NB4 (cell line): ENCODE measurements at regions not wholly inside any gene's neighbourhood (a gene's known extent, or its start where the extent isn't known, plus 50 kb on each side); places are given as distances from the start of the nearest gene placed in this dataset.

ENCODE experiments used
- DNase-seq: peaks from one replicate; pipeline ENCODE4 v3.0.0; 2010; ENCODE audit warnings: low read depth
- H3K4me3 ChIP-seq: one replicate; pipeline ENCODE4 v1.5.1; 2011; ENCODE audit warnings: mild to moderate bottlenecking, low read depth, low read length, moderate library complexity
- MYC ChIP-seq: IDR thresholded peaks from 2 replicates; pipeline ENCODE4 v1.6.1; 2011; ENCODE audit warnings: low read depth, low read length
- POLR2A ChIP-seq: IDR thresholded peaks from 2 replicates; pipeline ENCODE4 v1.6.1; 2011; ENCODE audit warnings: mild to moderate bottlenecking; ENCODE audit not compliant: insufficient read length; ENCODE audit errors: extremely low read depth
- TF ChIP-seq, protein P1 (sequence below): IDR thresholded peaks from one replicate; pipeline ENCODE4 v1.5.1; 2012; ENCODE audit warnings: low read depth, low read length
- TF ChIP-seq, protein P2 (sequence below): IDR thresholded peaks from 2 replicates; pipeline ENCODE4 v1.6.1; 2011; ENCODE audit warnings: low read depth, low read length

GRCh38 chr1:11338284-11338924 lies 65.4 kb downstream of the UBIAD1 start:
- TF ChIP-seq, protein P1, sequence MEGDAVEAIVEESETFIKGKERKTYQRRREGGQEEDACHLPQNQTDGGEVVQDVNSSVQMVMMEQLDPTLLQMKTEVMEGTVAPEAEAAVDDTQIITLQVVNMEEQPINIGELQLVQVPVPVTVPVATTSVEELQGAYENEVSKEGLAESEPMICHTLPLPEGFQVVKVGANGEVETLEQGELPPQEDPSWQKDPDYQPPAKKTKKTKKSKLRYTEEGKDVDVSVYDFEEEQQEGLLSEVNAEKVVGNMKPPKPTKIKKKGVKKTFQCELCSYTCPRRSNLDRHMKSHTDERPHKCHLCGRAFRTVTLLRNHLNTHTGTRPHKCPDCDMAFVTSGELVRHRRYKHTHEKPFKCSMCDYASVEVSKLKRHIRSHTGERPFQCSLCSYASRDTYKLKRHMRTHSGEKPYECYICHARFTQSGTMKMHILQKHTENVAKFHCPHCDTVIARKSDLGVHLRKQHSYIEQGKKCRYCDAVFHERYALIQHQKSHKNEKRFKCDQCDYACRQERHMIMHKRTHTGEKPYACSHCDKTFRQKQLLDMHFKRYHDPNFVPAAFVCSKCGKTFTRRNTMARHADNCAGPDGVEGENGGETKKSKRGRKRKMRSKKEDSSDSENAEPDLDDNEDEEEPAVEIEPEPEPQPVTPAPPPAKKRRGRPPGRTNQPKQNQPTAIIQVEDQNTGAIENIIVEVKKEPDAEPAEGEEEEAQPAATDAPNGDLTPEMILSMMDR, result no peak
- TF ChIP-seq POLR2A (no peak), MYC (no peak)
- TF ChIP-seq, protein P2, sequence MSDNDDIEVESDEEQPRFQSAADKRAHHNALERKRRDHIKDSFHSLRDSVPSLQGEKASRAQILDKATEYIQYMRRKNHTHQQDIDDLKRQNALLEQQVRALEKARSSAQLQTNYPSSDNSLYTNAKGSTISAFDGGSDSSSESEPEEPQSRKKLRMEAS, result no peak
- no peak overlapping the region for H3K4me3 ChIP-seq
- no peak for DNase-seq

GRCh38 chr1:11339346-11340232 lies 66.6 kb downstream of the UBIAD1 start:
- H3K4me3 ChIP-seq, result no peak overlapping the region
- TF ChIP-seq, protein P1, result no peak
- no peak for TF ChIP-seq MYC
- no peak for TF ChIP-seq POLR2A
- TF ChIP-seq, protein P2, result no peak
- no peak for DNase-seq

GRCh38 chr1:11340233-11340632 lies 67.2 kb downstream of the UBIAD1 start:
- TF ChIP-seq, protein P1, result no peak
- no peak for TF ChIP-seq POLR2A
- TF ChIP-seq, protein P2, result no peak
- TF ChIP-seq MYC, result no peak
- no peak overlapping the region for H3K4me3 ChIP-seq
- DNase-seq, result no peak

- no peak overlapping the region for H3K4me3 ChIP-seq
- no peak for DNase-seq
- no peak for TF ChIP-seq POLR2A
- TF ChIP-seq, protein P1, result no peak
- TF ChIP-seq, protein P2, result no peak
- no peak for TF ChIP-seq MYC
Observed at GRCh38 chr1:11341901-11342552, 69.0 kb downstream of the UBIAD1 start.

DNA sequence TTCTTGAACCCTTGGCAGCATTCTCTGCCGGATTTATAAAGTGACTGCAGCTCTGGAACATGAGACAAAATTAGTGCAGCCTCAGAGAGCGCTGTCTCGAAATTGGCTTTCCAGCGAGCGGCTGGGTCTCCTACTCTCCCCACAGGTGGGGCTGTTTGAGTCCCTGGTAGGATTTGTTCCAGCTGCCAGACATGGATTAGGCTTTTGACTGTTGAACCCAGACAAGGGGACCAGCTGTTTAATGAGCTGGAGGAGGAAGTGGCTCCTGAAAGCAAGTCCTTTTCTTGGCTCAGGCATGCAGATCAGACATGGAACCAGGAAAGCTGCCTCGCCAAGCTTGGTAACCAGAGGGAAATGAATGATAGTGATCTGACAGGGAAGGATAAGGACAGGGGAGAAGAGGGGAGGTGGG lies 69.6 kb downstream of the UBIAD1 start:
- H3K4me3 ChIP-seq, result no peak overlapping the region
- no peak for TF ChIP-seq POLR2A
- TF ChIP-seq, protein P1, result no peak
- no peak for TF ChIP-seq MYC
- TF ChIP-seq, protein P2, result no peak
- no peak for DNase-seq
